WERI-Rb-1 (cell line): ENCODE measurements at regions not wholly inside any gene's neighbourhood (a gene's known extent, or its start where the extent isn't known, plus 50 kb on each side); places are given as distances from the start of the nearest gene placed in this dataset.

Source experiments
- DNase-seq: peaks from one replicate; pipeline ENCODE4 v3.0.0-alpha.2; 2020
- H3K27ac ChIP-seq: fragments of 250-450 bp; sonication (Bioruptor Pico); 2 replicates; pipeline ENCODE4 v1.5.1; 2020; ENCODE audit warnings: mild to moderate bottlenecking, moderate library complexity
- H3K27me3 ChIP-seq: fragments of 250-450 bp; sonication (Bioruptor Pico); 2 replicates; pipeline ENCODE4 v1.5.1; 2021; ENCODE audit warnings: mild to moderate bottlenecking, low read depth, moderate library complexity; ENCODE audit not compliant: insufficient read depth, severe bottlenecking
- H3K36me3 ChIP-seq: fragments of 250-450 bp; sonication (Bioruptor Pico); 2 replicates; pipeline ENCODE4 v1.5.1; 2020; ENCODE audit warnings: mild to moderate bottlenecking, moderate library complexity
- H3K4me3 ChIP-seq: 2 replicates; pipeline ENCODE4 v1.5.1; 2011; ENCODE audit warnings: low read depth, mild to moderate bottlenecking, control low read depth, low read length
- H3K9me3 ChIP-seq: fragments of 250-450 bp; sonication (Bioruptor Pico); 2 replicates; pipeline ENCODE4 v1.5.1; 2021; ENCODE audit warnings: mild to moderate bottlenecking, moderate library complexity; ENCODE audit not compliant: severe bottlenecking
- TF ChIP-seq, protein P1 (sequence below): IDR thresholded peaks from 2 replicates; pipeline ENCODE4 v1.5.1; 2011; ENCODE audit warnings: low read depth, mild to moderate bottlenecking, control low read depth, inconsistent platforms, low read length

DNA sequence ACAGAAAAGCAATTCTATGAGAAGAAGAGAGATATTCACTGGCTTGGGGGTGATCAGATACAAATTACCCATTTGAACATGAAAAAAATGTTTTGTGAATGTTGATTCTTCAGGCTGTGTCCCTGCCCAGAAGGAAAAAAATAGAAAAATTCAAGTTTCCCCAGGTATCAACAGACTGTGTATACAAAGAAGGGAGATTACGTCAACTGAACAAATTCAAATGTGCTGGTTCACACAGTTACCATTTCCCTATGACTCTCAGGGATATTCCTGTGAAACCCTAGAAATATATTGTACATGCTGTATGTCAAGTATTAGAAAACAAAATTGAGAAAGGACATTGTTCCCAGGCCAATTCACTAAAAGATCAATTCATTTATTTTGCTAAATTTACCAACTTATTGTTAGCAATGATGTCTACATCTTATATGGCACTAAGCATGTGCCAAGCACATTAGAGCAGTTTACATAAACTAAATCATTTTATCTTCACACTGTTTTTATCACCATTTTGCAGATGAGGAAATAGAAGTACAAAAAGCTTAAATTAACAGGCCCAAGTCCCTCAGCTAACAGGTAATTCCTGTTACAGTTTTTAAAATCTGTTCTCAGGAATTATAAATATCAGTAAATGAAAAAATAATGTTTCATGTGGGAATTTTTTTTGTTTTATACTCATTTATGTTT, 306.7 kb upstream of the ROBO2 start:
- no peak for DNase-seq
- Histone ChIP-seq H3K27me3 (no peaks in the 10 kb centered on the region), H3K36me3 (no peaks in the 10 kb centered on the region), H3K27ac (no peak overlapping the region), H3K9me3 (no peaks in the 10 kb centered on the region), H3K4me3 (no peak overlapping the region)
- TF ChIP-seq, protein P1, sequence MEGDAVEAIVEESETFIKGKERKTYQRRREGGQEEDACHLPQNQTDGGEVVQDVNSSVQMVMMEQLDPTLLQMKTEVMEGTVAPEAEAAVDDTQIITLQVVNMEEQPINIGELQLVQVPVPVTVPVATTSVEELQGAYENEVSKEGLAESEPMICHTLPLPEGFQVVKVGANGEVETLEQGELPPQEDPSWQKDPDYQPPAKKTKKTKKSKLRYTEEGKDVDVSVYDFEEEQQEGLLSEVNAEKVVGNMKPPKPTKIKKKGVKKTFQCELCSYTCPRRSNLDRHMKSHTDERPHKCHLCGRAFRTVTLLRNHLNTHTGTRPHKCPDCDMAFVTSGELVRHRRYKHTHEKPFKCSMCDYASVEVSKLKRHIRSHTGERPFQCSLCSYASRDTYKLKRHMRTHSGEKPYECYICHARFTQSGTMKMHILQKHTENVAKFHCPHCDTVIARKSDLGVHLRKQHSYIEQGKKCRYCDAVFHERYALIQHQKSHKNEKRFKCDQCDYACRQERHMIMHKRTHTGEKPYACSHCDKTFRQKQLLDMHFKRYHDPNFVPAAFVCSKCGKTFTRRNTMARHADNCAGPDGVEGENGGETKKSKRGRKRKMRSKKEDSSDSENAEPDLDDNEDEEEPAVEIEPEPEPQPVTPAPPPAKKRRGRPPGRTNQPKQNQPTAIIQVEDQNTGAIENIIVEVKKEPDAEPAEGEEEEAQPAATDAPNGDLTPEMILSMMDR = no peak

- Histone ChIP-seq H3K9me3 (no peaks in the 10 kb centered on the region), H3K27ac (no peak overlapping the region), H3K27me3 (no peaks in the 10 kb centered on the region), H3K4me3 (no peak overlapping the region), H3K36me3 (no peaks in the 10 kb centered on the region)
- DNase-seq = no peak
- TF ChIP-seq, protein P1 = no peak
Observed at GRCh38 chr3:76735152-76735551, 304.7 kb upstream of the ROBO2 start.

GRCh38 chr3:76753599-76753998, 286.3 kb upstream of the ROBO2 start:
- H3K4me3 ChIP-seq = no peak overlapping the region
- H3K27me3 ChIP-seq = no peaks in the 10 kb centered on the region
- DNase-seq = no peak
- TF ChIP-seq, protein P1 = peak; percentile 14; the same call in 1 of the 2 replicates
- no peaks in the 10 kb centered on the region for H3K9me3 ChIP-seq
- no peak overlapping the region for H3K27ac ChIP-seq
- no peaks in the 10 kb centered on the region for H3K36me3 ChIP-seq

GRCh38 chr3:76754247-76754646, 285.7 kb upstream of the ROBO2 start:
- DNase-seq = no peak
- H3K9me3 ChIP-seq = no peaks in the 10 kb centered on the region
- no peaks in the 10 kb centered on the region for H3K36me3 ChIP-seq
- H3K27ac ChIP-seq = no peak overlapping the region
- TF ChIP-seq, protein P1 = no peak
- H3K4me3 ChIP-seq = no peak overlapping the region
- no peaks in the 10 kb centered on the region for H3K27me3 ChIP-seq

- TF ChIP-seq, protein P1 = no peak
- no peak for DNase-seq
- H3K27ac ChIP-seq = no peak overlapping the region
- no peaks in the 10 kb centered on the region for H3K27me3 ChIP-seq
- no peak overlapping the region for H3K4me3 ChIP-seq
- no peaks in the 10 kb centered on the region for H3K9me3 ChIP-seq
- H3K36me3 ChIP-seq = no peaks in the 10 kb centered on the region
Observed at GRCh38 chr3:76756577-76756976, 283.3 kb upstream of the ROBO2 start.

DNA sequence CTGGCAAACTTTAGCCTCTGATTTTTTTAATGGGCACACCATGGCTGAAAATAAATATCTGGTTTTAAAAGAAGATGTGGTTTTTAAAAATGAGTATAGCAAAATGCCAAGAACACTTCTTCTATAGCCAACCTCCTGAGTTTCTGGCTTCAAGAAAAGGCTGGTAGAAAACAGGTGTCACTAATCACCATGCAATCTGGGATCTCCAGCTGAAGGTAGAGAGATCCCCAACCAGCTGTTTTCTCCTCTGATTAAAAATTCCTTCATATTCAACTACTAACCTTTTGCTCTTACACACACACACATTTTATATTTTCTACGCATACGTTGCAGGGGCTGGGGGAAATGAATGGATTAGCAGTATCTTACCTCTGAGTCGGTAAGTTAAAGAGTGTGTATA, 279.6 kb upstream of the ROBO2 start:
- H3K27me3 ChIP-seq = no peaks in the 10 kb centered on the region
- H3K36me3 ChIP-seq = no peaks in the 10 kb centered on the region
- TF ChIP-seq, protein P1 = no peak
- H3K4me3 ChIP-seq = no peak overlapping the region
- H3K27ac ChIP-seq = no peak overlapping the region
- H3K9me3 ChIP-seq = no peaks in the 10 kb centered on the region
- no peak for DNase-seq
